Panc1 (cell line): ENCODE measurements at regions not wholly inside any gene's neighbourhood (a gene's known extent, or its start where the extent isn't known, plus 50 kb on each side); places are given as distances from the start of the nearest gene placed in this dataset.

ENCODE experiments used
- ATAC-seq: fragments of 200-7000 bp; cut with Tn5 transposase; 2 replicates; pipeline ENCODE4 v1.9.1; 2020; ENCODE audit warnings: mild to moderate bottlenecking, moderate library complexity
- BruUV-seq: library from RNA; stranded (reverse); fragments of 400-500 nt; replicated peaks from 2 replicates; lab custom pipeline; 2021; lab: Mats Ljungman, UMichigan
- CTCF ChIA-PET: fragments of 300-600 bp; sonication (Branson Sonifier 250); formaldehyde crosslinking; loops from one replicate; lab custom pipeline; 2022; ENCODE audit warnings: antibody characterized with exemption; lab: Charles Lee
- POLR2A ChIA-PET: fragments of 300-600 bp; sonication (Branson Sonifier 250); formaldehyde crosslinking; loops from one replicate; lab custom pipeline; 2022; ENCODE audit warnings: antibody characterized with exemption; lab: Charles Lee
- DNase-seq: peaks from one replicate; pipeline ENCODE4 v3.0.0-alpha.2; 2010; ENCODE audit warnings: low read depth, low spot score
- H3K27ac ChIP-seq: 2 replicates; pipeline ENCODE4 v1.5.1; 2011; ENCODE audit warnings: mild to moderate bottlenecking, low read length, inconsistent platforms
- H3K27me3 ChIP-seq: fragments of 200-500 bp; sonication (Bioruptor generic); 2 replicates; pipeline ENCODE4 v1.6.0; 2014; ENCODE audit warnings: low read length, inconsistent platforms; ENCODE audit not compliant: control insufficient read depth, insufficient read depth
- H3K36me3 ChIP-seq: fragments of 200-500 bp; sonication (Bioruptor generic); 2 replicates; pipeline ENCODE4 v1.5.1; 2014; ENCODE audit warnings: inconsistent platforms, mild to moderate bottlenecking, low read length, moderate library complexity; ENCODE audit not compliant: control insufficient read depth, insufficient read depth
- H3K4me1 ChIP-seq: 2 replicates; pipeline ENCODE4 v1.5.1; 2011; ENCODE audit warnings: inconsistent platforms, mild to moderate bottlenecking, low read length, moderate library complexity; ENCODE audit not compliant: control insufficient read depth, insufficient read depth
- H3K4me3 ChIP-seq, 2 experiments: 2 replicates each; pipeline ENCODE4 v1.5.1; 2011 to 2012; ENCODE audit warnings: low read depth in 2 of 2, low read length in 2 of 2, mild to moderate bottlenecking in 2 of 2, inconsistent platforms in 1 of 2, moderate library complexity in 1 of 2
- H3K9me3 ChIP-seq: fragments of 200-500 bp; sonication (Bioruptor generic); 2 replicates; pipeline ENCODE4 v1.5.1; 2014; ENCODE audit warnings: low read depth, mild to moderate bottlenecking, inconsistent platforms, low read length, moderate library complexity; ENCODE audit not compliant: control insufficient read depth, insufficient read depth
- POLR2AphosphoS5 ChIP-seq: IDR thresholded peaks from 2 replicates; pipeline ENCODE4 v1.6.1; 2012; ENCODE audit warnings: mild to moderate bottlenecking, low read depth, low read length, moderate library complexity
- SIN3A ChIP-seq: IDR thresholded peaks from 2 replicates; pipeline ENCODE4 v1.6.1; 2012; ENCODE audit warnings: low read depth, mild to moderate bottlenecking, low read length, moderate library complexity, borderline replicate concordance; ENCODE audit not compliant: insufficient read depth
- TCF7L2 ChIP-seq: IDR thresholded peaks from 2 replicates; pipeline ENCODE4 v1.6.1; 2011; ENCODE audit warnings: mild to moderate bottlenecking, low read depth, low read length, inconsistent platforms
- in situ Hi-C: cut with HindIII; loops from 2 replicates; pipeline ENCODE4 v1.10.0; 2016; ENCODE audit warnings: low sequenced_read_pairs, low pct_unique_long_range_greater_than_20kb
- intact Hi-C: fragments of 100-400 bp; cut with micrococcal nuclease; formaldehyde crosslinking; loops from one replicate; pipeline ENCODE4 v1.10.0; 2022; ENCODE audit not compliant: unreplicated experiment
- TF ChIP-seq, protein P1 (sequence below), 2 experiments: IDR thresholded peaks; 2 replicates each; pipeline ENCODE4 v1.6.1; 2011 to 2012; ENCODE audit warnings: low read depth in 2 of 2, control low read depth in 1 of 2, low read length in 1 of 2, mild to moderate bottlenecking in 1 of 2, moderate library complexity in 1 of 2; ENCODE audit not compliant: insufficient read depth in 1 of 2
- TF ChIP-seq, protein P2 (sequence below): fragments of 450-650 bp; IDR thresholded peaks from 2 replicates; pipeline ENCODE4 v1.5.1; 2017; ENCODE audit warnings: mild to moderate bottlenecking

DNA sequence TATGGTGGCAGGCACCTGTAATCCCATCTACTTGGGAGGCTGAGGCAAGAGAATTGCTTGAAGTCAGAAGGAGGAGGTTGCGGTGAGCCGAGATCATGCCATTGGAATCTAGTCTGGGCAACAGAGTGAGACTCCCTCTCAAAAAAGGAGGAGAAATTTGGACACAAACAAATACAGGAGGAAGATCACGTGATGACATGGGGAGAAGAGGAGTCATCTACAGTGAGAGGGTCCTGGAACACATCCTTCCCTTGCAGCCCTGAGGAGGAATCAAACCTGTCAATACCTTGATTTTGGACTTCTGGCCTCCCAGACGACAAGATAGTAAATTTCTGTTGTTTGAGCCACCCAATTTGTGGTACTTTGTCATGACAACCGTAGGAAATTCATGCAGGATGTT lies 671.9 kb upstream of the EEF2KMT start:
- Histone ChIP-seq H3K4me1 (no peaks in the 10 kb centered on the region), H3K27ac (no peak overlapping the region), H3K4me3 (no peak overlapping the region), H3K36me3 (no peaks in the 10 kb centered on the region), H3K27me3 (no peaks in the 10 kb centered on the region), H3K9me3 (no peaks in the 10 kb centered on the region)
- in situ Hi-C loops, result no loop called here
- POLR2A ChIA-PET, result no interaction called here
- TF ChIP-seq SIN3A (no peak), TCF7L2 (no peak), POLR2AphosphoS5 (no peak)
- TF ChIP-seq, protein P1, sequence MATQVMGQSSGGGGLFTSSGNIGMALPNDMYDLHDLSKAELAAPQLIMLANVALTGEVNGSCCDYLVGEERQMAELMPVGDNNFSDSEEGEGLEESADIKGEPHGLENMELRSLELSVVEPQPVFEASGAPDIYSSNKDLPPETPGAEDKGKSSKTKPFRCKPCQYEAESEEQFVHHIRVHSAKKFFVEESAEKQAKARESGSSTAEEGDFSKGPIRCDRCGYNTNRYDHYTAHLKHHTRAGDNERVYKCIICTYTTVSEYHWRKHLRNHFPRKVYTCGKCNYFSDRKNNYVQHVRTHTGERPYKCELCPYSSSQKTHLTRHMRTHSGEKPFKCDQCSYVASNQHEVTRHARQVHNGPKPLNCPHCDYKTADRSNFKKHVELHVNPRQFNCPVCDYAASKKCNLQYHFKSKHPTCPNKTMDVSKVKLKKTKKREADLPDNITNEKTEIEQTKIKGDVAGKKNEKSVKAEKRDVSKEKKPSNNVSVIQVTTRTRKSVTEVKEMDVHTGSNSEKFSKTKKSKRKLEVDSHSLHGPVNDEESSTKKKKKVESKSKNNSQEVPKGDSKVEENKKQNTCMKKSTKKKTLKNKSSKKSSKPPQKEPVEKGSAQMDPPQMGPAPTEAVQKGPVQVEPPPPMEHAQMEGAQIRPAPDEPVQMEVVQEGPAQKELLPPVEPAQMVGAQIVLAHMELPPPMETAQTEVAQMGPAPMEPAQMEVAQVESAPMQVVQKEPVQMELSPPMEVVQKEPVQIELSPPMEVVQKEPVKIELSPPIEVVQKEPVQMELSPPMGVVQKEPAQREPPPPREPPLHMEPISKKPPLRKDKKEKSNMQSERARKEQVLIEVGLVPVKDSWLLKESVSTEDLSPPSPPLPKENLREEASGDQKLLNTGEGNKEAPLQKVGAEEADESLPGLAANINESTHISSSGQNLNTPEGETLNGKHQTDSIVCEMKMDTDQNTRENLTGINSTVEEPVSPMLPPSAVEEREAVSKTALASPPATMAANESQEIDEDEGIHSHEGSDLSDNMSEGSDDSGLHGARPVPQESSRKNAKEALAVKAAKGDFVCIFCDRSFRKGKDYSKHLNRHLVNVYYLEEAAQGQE (IDR thresholded peaks at IDR 0.05; ENCODE audit: insufficient read depth in 1 of 2, low read depth in 2 of 2, low read length in 1 of 2), result no peak
- TF ChIP-seq, protein P2, sequence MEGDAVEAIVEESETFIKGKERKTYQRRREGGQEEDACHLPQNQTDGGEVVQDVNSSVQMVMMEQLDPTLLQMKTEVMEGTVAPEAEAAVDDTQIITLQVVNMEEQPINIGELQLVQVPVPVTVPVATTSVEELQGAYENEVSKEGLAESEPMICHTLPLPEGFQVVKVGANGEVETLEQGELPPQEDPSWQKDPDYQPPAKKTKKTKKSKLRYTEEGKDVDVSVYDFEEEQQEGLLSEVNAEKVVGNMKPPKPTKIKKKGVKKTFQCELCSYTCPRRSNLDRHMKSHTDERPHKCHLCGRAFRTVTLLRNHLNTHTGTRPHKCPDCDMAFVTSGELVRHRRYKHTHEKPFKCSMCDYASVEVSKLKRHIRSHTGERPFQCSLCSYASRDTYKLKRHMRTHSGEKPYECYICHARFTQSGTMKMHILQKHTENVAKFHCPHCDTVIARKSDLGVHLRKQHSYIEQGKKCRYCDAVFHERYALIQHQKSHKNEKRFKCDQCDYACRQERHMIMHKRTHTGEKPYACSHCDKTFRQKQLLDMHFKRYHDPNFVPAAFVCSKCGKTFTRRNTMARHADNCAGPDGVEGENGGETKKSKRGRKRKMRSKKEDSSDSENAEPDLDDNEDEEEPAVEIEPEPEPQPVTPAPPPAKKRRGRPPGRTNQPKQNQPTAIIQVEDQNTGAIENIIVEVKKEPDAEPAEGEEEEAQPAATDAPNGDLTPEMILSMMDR, result no peak
- ATAC-seq (no peak), DNase-seq (no peak)
- intact Hi-C loops, result no loop called here
- BruUV-seq, result no TSS peak
- CTCF ChIA-PET, result no interaction called here

DNA sequence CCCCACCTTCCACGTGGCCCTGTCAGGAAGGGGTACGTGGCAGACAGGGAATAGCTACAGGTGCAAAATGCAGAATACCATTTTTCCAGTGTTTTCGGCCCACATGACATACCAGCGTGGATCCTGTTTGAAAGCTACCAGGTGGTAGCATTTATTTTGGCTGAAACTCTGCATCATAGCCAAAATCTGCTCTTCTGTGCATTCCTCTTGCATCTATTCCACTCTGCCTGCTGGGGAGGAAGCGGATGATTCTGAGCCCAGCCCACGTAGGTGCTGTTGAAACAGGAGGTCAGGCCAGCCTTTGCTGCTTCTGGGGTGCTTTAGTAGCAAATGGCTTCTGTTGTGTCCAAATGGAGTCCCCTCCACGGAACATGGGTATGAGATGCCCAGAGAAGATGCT lies 670.9 kb upstream of the EEF2KMT start:
- no peaks in the 10 kb centered on the region for H3K36me3 ChIP-seq
- POLR2A ChIA-PET, result interaction anchor here (0.6 kb wide), 1 partner anchor 8 kb away, joined by 9 read pairs; no protein-coding TSS in a partner anchor
- no peaks in the 10 kb centered on the region for H3K9me3 ChIP-seq
- intact Hi-C loops, result no loop called here
- CTCF ChIA-PET, result no interaction called here
- BruUV-seq, result no TSS peak
- TF ChIP-seq, protein P2, result no peak
- TF ChIP-seq TCF7L2 (no peak), POLR2AphosphoS5 (no peak), SIN3A (no peak)
- TF ChIP-seq, protein P1 (IDR thresholded peaks at IDR 0.05; ENCODE audit: insufficient read depth in 1 of 2, low read depth in 2 of 2, low read length in 1 of 2), result no peak
- DNase-seq, result no peak
- no peaks in the 10 kb centered on the region for H3K27me3 ChIP-seq
- no peaks in the 10 kb centered on the region for H3K4me1 ChIP-seq
- H3K4me3 ChIP-seq, result no peak overlapping the region
- in situ Hi-C loops, result no loop called here
- ATAC-seq, result no peak
- no peak overlapping the region for H3K27ac ChIP-seq
